ENCODE measurements at regions not wholly inside any gene's neighbourhood (a gene's known extent, or its start where the extent isn't known, plus 50 kb on each side); places are given as distances from the start of the nearest gene placed in this dataset.

- no peak for DNase-seq
Measured at GRCh38 chr9:85884256-85884655, 56.7 kb upstream of the NAA35 start.

GRCh38 chr9:85890962-85891361 is 50.0 kb upstream of the NAA35 start:
- DNase-seq, result no peak

Data from KG1 (cell line).